ENCODE measurements at regions not wholly inside any gene's neighbourhood (a gene's known extent, or its start where the extent isn't known, plus 50 kb on each side); places are given as distances from the start of the nearest gene placed in this dataset.

DNA sequence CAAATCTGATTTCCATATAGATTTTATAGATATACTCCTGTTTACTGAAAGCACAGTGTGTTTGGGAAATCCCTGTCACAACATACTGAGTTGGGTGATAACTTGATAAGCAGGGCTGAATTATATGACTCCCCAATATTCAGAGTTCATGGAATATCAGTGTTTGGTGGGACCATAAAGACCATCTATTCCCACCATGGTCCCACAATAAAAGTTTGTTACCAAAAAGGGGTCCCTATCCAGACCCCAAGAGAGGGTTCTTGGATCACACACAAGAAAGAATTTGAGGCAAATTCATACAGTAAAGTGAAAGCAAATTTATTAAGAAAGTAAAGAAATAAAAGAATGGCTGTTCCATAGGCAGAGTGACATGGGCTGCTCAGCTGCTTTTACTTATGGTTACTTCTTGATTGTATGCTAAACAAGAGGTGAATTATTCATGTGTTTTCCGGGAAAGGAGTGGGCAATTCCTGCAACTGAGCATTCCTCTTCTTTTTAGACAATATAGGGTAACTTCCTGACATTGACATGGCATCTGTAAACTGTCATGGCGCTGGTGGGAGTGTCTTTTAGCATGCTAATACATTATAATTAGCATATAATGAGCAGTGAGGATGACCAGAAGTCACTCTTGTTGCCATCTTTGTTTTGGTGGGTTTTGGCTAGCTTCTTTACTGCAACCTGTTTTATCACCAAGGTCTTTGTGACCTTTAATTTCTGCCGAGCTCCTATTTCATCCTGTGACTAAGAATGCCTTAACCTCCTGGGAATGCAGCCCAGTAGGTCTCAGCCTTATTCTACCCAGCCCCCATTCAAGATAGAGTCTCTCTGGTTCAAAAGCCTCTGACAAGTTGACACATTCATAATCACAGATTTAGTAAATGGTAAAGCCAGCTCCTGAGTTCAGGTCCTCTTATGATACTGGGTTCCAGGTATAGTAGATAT lies 240.6 kb upstream of the PDGFD start:
- DNase-seq = no peak

DNA sequence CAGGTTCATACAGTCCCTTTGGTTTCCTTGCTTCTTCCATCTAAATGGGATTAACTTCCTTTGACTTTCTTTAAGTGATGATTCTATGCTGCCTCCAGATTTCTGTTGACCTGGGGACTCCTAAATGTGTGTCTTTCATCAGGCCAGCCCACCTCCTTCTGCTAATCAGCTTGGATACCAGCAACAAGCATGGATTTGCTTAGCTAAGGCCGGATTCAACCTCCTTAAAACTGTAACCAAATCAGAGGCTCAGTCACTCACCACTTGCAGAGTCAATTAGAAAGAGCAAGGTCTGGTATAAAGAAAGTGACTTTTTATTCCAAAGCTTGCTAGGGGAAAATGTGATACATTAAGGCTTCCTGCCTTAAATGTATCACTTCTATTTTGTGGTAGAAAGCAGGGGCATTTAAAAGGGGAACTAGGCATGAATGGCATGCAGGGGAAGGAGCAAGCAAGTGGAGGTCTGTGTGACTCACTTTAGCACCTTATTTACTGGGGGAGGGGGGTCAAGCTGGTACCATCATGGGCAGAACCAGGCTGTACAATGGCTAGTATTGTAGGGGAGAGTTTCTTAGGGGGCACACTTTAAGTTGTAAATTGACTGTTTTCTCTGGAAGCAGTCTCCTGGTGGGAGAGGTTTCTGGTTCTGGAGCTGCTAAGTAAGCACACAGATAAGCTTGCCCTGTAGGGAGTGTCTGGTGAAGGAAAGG lies 239.0 kb upstream of the PDGFD start:
- no peak for DNase-seq

DNA sequence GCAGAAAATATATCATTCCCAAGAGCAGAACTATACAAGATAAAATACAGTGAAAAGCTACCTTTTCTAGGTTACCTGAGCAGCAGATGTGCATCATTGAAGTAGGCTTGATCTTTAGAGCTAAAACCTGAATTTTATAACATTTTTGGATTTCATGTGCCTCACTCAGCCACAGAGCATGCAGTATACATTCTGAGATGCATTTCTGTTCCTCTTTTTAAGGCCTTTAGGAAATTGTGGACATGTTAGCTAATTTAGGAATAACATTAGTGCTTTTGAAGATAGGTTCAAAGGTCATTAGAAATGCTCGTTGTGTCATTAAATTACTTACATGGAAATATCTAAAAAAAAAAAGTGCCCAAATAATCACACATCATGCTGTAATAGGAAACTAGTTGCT lies 230.6 kb upstream of the PDGFD start:
- DNase-seq = no peak

- DNase-seq = no peak
Measured at GRCh38 chr11:104390651-104391050, 226.7 kb upstream of the PDGFD start.

DNA sequence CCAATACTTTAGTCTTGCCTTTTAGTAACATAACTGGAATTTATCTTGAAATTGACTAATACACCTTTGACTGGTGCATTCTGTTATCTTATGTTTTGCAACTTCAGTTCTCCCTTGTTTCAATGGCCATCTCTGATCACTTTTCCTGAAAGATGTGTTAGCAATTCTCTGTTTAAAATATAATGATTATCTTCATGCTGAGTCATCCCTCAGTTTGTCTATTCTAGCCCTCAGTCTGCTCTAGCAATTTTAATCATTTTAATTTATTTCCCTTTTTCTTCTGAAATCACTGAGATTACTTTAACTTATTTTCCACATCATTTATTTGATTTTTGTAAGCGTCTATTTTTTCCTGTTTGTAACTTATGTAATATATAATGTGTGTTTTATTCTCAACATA lies 221.9 kb upstream of the PDGFD start:
- no peak for DNase-seq

DNA sequence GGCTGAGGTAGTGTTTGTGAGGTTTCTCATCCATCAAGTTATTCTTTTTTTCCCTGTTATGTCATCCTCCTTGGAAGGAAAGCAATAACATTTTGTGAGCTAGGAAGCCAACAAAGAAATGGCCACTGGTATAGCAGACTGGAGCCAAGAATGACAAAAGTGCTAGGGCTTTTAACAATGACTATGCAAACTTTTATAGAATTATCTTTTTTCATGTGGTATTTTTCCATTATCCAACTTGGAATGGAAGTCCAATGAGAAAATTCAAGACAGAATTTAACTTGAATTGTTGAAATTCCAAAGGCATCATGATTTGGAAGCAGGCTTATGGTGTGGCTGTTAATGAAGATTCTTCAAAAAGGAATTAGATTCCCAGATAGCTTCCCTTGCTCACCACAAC lies 216.4 kb upstream of the PDGFD start:
- DNase-seq = no peak

- DNase-seq = no peak
Measured at GRCh38 chr11:104372111-104372510, 208.2 kb upstream of the PDGFD start.

- DNase-seq = no peak
Measured at GRCh38 chr11:104370478-104370877, 206.5 kb upstream of the PDGFD start.

DNA sequence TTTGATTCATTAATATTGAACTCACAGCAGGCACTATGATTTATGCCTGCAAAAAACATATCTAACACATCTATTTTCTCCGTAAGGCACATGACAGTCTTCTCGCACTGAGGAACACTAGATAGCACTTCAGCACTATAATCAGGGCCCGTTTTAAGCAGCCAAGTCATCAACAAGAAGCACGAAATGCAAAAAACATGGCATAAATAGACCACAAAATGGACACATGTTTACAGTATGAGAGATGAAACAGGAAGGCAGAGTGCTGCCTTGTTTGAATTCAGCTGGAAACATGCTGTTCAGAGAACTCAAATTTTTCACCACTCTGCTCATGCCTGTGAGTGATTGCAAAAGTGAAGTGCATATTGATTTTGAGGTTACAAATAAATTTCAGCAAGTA lies 205.8 kb upstream of the PDGFD start:
- DNase-seq = no peak

- DNase-seq = no peak
Measured at GRCh38 chr11:104366321-104366734, 202.4 kb upstream of the PDGFD start.

GRCh38 chr11:104365676-104366075 lies 201.7 kb upstream of the PDGFD start:
- DNase-seq = no peak

DNA sequence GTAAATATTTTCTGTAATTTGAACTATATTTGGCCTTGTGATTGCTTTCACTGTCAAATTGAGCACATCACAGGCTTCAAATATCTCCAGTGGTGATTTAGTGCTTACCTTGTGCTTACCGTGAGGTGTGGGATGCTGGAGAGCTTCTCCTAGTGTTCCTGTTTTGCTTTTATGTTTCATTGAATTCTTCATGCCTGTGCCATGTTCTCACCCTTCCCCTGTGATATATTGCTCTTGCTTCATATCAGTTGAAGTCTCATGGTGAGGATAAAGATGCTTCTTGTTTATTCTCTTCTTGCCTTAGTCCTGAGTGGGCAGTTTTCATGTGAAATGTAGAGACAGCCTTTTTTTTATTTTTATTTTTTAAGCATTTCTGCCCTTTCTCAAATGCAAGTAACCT lies 198.0 kb upstream of the PDGFD start:
- DNase-seq = no peak

DNA sequence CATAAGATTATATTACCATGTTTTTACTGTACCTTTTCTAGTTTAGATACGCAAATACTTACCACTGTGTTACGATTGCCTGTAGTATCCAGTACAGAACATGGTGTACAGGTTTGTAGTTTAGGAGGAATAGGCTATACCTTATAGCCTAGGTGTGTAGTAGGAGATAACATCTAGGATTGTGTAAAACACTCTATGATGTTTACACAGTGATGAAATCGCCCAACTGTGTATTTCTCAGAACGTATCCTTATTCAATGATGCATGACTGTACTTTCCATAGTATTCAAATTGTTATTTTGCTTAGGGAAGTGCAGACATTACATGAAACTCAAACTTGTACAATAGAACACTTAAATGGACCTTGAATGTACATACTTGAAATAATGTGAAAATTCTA lies 188.1 kb upstream of the PDGFD start:
- no peak for DNase-seq

GRCh38 chr11:104343578-104343977 lies 179.6 kb upstream of the PDGFD start:
- DNase-seq = peak; percentile 10

DNA sequence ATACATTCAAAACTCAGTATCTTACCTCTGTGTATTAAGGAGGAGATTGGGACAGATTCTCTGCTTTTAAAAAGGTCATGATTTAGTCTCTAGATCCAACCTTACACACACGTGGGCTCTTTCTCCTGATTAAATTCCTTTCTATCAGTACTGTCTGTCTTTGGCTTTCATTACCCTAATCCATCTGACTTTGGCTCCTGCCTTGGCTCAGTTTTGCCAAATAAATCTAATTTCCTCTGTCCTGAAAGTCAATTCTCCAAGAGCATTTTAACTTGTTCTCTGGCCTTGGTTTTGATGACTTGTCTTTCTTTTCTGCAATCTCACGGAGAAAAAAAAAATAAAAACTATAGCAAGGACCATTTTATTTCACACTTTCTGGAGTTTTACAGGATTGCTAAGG lies 176.6 kb upstream of the PDGFD start:
- no peak for DNase-seq

- DNase-seq = no peak
Measured at GRCh38 chr11:104339380-104339831, 175.5 kb upstream of the PDGFD start.

DNA sequence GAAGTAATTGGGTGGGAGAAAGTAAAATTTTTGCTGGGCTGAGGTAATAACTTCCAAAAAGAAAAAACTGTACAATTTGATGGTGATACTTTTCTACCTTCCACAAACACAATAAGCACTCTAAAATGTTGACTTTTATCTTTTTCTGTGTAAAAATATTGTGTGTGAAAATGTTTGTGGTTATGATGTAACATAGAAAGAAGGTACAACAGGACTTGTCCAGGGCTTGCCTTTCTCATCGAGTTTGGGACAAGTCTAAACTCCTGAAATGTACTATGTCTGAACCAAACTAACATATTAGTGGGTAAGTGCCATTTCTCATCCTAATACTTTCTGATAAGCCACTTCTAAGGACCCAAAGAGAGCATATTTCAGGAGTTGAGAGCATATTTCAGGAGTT lies 174.2 kb upstream of the PDGFD start:
- no peak for DNase-seq

DNA sequence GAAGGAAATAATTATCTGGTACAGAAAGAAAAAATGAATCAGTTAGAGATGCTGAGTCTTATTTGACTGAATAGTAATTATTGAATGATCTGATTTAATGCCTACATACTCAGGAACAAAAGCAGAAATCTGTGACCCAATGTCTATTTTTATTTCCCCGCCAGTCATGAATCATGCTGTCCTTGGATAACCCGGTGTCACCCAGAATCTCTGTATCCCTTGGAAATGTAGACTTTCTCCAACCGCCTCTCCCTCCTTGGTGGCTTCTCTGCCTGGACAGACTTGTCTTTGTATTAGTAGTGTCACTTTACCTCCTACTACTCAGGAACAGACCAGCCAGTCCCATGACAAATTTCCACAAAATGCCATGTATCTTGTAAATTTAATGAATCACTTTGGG lies 173.3 kb upstream of the PDGFD start:
- no peak for DNase-seq

DNA sequence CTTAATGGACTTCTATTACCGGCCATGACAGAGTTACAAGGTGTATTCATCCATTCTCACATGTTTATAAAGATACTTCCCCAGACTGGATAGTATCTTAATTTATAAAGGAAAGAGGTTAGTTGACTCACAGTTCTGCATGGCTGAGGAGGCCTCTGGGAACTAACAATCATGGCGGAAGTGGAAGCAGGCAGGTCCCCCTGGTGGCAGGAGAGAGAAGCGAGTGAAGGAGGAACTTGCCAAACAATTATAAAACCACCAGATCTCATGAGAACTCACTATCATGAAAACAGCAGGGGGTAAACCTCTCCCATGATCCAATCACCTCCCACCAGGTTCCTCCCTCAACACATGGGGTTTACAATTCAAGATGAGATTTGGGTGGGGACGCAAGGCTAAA lies 170.0 kb upstream of the PDGFD start:
- no peak for DNase-seq

DNA sequence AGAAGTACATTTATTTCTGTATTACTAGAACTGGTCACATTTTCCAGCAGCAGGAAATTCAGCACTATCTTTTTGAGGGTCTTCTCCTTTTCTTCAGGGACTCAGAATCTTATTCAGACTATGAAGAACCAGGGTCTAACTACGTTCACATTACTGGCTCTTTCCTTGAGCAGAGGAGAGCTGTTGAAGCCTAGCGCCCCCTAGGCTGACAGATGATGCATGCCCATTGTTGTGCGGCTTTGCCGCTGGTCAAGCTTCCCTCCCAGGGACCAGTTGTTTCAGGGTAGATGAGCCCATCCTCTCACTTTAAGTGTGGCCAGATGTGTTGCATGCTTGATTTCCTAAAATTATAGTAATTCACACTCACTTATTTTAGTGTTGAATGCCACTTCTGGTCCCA lies 168.2 kb upstream of the PDGFD start:
- DNase-seq = no peak

DNA sequence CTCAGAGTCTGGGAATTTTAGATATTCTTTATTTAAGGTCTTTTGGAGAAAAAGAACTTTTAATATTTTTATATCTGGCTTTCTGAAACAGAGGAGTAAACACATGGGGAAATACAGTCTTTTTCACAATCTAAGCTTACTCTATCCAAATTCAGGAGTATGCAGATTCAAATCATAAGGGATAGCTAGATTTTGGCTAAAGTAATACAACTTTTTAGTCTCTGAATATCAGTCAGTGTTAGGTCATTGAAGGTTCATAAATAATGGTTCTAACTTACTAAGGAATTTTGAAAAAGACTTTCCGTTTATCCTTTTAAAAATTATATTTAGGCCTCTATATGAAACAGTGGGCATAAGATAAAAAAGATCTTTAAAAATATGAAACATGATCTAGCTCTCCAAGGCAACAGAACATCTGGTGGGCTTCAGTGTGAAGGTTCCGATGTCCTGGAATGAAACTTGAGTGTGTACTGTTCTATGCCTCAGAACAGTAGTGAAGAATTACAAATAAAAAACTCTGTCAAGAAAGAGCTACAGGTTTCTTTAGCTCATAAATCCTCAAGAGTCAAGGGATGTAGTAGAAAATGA lies 165.2 kb upstream of the PDGFD start:
- no peak for DNase-seq

- DNase-seq = no peak
Measured at GRCh38 chr11:104328512-104328907, 164.6 kb upstream of the PDGFD start.

GRCh38 chr11:104327861-104328511 lies 164.0 kb upstream of the PDGFD start:
- DNase-seq = no peak

Measured in NCI-H1417 treated with DMSO at 0.1 percent for 48 hours (cell line).